ENCODE measurements at regions not wholly inside any gene's neighbourhood (a gene's known extent, or its start where the extent isn't known, plus 50 kb on each side); places are given as distances from the start of the nearest gene placed in this dataset.

DNA sequence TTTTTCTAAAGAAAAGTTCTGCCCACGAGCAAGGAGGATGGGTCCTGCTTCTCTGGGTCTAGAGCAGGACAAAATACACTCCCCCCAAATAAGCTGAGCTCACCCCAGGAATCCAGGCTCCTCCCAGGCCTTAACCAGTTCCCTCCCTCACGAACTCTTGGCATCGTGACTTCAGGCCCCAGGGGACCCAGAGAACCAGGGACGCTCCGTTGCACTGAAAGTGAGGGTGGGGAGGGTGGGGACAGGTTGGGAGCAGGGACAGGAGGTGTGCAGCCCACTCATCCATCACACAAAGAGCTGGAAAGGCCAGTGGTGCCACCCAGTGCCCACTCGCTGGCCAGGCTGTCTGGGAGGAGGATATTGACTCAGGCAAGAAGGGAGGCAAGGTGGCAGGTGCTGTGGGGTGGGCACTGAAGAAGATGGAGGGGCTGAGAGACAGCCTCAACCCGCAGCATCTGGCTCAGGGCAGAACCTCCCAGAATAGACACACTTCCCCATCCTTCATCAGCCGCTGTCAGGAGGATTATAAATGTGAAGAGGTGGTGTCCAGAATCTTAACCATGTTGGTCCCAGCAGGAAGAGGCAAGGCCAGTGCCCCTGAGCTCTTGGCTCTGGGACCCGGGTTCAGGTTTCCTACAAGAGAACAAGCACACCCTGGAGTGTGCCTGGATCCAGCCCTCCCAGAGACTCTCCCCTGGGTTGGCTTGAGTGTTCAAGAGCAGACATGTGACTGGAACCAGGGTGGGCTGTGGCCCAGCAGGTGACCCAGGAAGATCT, 67.9 kb upstream of the RPL38 start:
- no peak overlapping the region for H3K9ac ChIP-seq (ENCODE audit: low read length)
- H3K4me2 ChIP-seq (ENCODE audit: low read length), result no peak overlapping the region
- 0 out of 2 replicates have a peak, but pooled peaks cover 3% of the 10 kb centered on the region for H3K9me3 ChIP-seq (ENCODE audit: insufficient read depth, low read length)
- no peak overlapping the region for H2AFZ ChIP-seq (ENCODE audit: low read depth, low read length)
- H3K36me3 ChIP-seq (replicated peaks; ENCODE audit: low read depth, low read length), result no peaks in the 10 kb centered on the region
- no peak overlapping the region for H3K4me3 ChIP-seq (ENCODE audit: low read length)
- TF ChIP-seq, protein P1, sequence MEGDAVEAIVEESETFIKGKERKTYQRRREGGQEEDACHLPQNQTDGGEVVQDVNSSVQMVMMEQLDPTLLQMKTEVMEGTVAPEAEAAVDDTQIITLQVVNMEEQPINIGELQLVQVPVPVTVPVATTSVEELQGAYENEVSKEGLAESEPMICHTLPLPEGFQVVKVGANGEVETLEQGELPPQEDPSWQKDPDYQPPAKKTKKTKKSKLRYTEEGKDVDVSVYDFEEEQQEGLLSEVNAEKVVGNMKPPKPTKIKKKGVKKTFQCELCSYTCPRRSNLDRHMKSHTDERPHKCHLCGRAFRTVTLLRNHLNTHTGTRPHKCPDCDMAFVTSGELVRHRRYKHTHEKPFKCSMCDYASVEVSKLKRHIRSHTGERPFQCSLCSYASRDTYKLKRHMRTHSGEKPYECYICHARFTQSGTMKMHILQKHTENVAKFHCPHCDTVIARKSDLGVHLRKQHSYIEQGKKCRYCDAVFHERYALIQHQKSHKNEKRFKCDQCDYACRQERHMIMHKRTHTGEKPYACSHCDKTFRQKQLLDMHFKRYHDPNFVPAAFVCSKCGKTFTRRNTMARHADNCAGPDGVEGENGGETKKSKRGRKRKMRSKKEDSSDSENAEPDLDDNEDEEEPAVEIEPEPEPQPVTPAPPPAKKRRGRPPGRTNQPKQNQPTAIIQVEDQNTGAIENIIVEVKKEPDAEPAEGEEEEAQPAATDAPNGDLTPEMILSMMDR (IDR thresholded peaks at IDR 0.05; ENCODE audit: low read depth, low read length), result no peak
- TF ChIP-seq EZH2phosphoT487 (IDR thresholded peaks at IDR 0.05; ENCODE audit: low read depth), result no peak
- no peaks in the 10 kb centered on the region for H3K79me2 ChIP-seq (ENCODE audit: low read length)
- H3K27ac ChIP-seq (ENCODE audit: low read length), result no peak overlapping the region
- H4K20me1 ChIP-seq (ENCODE audit: insufficient read depth, low read length), result no peaks in the 10 kb centered on the region
- no peaks in the 10 kb centered on the region for H3K4me1 ChIP-seq (ENCODE audit: low read length)
- peaks cover 18% of the 10 kb centered on the region; the same call in 1 of the 2 replicates for H3K27me3 ChIP-seq (ENCODE audit: low read depth, low read length)

GRCh38 chr17:74137416-74137815, 66.1 kb upstream of the RPL38 start:
- H3K27ac ChIP-seq (ENCODE audit: low read length), result no peak overlapping the region
- no peak overlapping the region for H2AFZ ChIP-seq (ENCODE audit: low read depth, low read length)
- H3K27me3 ChIP-seq (ENCODE audit: low read depth, low read length), result peaks cover 18% of the 10 kb centered on the region; the same call in 1 of the 2 replicates
- H3K4me1 ChIP-seq (ENCODE audit: low read length), result no peaks in the 10 kb centered on the region
- H3K4me3 ChIP-seq (ENCODE audit: low read length), result no peak overlapping the region
- TF ChIP-seq, protein P1 (IDR thresholded peaks at IDR 0.05; ENCODE audit: low read depth, low read length), result no peak
- no peak for TF ChIP-seq EZH2phosphoT487 (IDR thresholded peaks at IDR 0.05; ENCODE audit: low read depth)
- H3K79me2 ChIP-seq (ENCODE audit: low read length), result no peaks in the 10 kb centered on the region
- peaks cover 9% of the 10 kb centered on the region; the same call in 1 of the 2 replicates for H3K9me3 ChIP-seq (ENCODE audit: insufficient read depth, low read length)
- H3K9ac ChIP-seq (ENCODE audit: low read length), result no peak overlapping the region
- no peaks in the 10 kb centered on the region for H3K36me3 ChIP-seq (replicated peaks; ENCODE audit: low read depth, low read length)
- no peaks in the 10 kb centered on the region for H4K20me1 ChIP-seq (ENCODE audit: insufficient read depth, low read length)
- no peak overlapping the region for H3K4me2 ChIP-seq (ENCODE audit: low read length)

DNA sequence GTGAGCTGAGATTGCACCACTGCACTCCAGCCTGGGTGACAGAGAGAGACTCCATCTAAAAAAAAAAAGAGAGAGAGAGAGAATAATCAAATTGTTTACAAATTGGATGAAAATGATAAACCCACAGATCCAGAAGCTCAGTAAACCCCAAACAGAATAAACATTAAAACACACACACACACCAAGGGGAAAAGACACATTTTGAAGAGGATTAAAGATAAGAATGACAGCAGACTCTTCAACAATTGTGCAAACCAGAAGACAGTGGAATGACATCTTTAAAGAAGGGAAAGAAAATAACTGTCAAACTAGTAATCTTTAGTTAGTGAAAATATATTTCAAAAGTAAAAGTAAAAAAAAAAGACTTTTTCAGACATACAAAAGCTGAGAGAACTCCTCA, 64.4 kb upstream of the RPL38 start:
- Histone ChIP-seq H3K27me3 (ENCODE audit: low read depth, low read length) (peaks cover 18% of the 10 kb centered on the region; the same call in 1 of the 2 replicates), H3K4me2 (ENCODE audit: low read length) (no peak overlapping the region), H3K79me2 (ENCODE audit: low read length) (no peaks in the 10 kb centered on the region), H3K9ac (ENCODE audit: low read length) (no peak overlapping the region), H4K20me1 (ENCODE audit: insufficient read depth, low read length) (no peaks in the 10 kb centered on the region), H2AFZ (ENCODE audit: low read depth, low read length) (no peak overlapping the region), H3K27ac (ENCODE audit: low read length) (no peak overlapping the region), H3K4me1 (ENCODE audit: low read length) (no peaks in the 10 kb centered on the region), H3K36me3 (replicated peaks; ENCODE audit: low read depth, low read length) (no peaks in the 10 kb centered on the region), H3K4me3 (ENCODE audit: low read length) (no peak overlapping the region), H3K9me3 (ENCODE audit: insufficient read depth, low read length) (peaks cover 16% of the 10 kb centered on the region)
- TF ChIP-seq EZH2phosphoT487 (IDR thresholded peaks at IDR 0.05; ENCODE audit: low read depth), result no peak
- TF ChIP-seq, protein P1 (IDR thresholded peaks at IDR 0.05; ENCODE audit: low read depth, low read length), result no peak

- Histone ChIP-seq H3K79me2 (ENCODE audit: low read length) (no peaks in the 10 kb centered on the region), H3K4me2 (ENCODE audit: low read length) (no peak overlapping the region), H3K9ac (ENCODE audit: low read length) (no peak overlapping the region), H3K4me1 (ENCODE audit: low read length) (no peaks in the 10 kb centered on the region), H3K9me3 (ENCODE audit: insufficient read depth, low read length) (peaks cover 19% of the 10 kb centered on the region), H3K27me3 (ENCODE audit: low read depth, low read length) (peaks cover 18% of the 10 kb centered on the region; the same call in 1 of the 2 replicates), H4K20me1 (ENCODE audit: insufficient read depth, low read length) (no peaks in the 10 kb centered on the region), H2AFZ (ENCODE audit: low read depth, low read length) (no peak overlapping the region), H3K36me3 (replicated peaks; ENCODE audit: low read depth, low read length) (no peaks in the 10 kb centered on the region), H3K4me3 (ENCODE audit: low read length) (no peak overlapping the region), H3K27ac (ENCODE audit: low read length) (no peak overlapping the region)
- TF ChIP-seq EZH2phosphoT487 (IDR thresholded peaks at IDR 0.05; ENCODE audit: low read depth), result no peak
- TF ChIP-seq, protein P1 (IDR thresholded peaks at IDR 0.05; ENCODE audit: low read depth, low read length), result no peak
Measured at GRCh38 chr17:74140282-74140681, 63.2 kb upstream of the RPL38 start.

Measured in OCI-LY3 (cell line).